MCF 10A (cell line): ENCODE measurements at regions not wholly inside any gene's neighbourhood (a gene's known extent, or its start where the extent isn't known, plus 50 kb on each side); places are given as distances from the start of the nearest gene placed in this dataset.

Source experiments
- BruUV-seq: library from RNA; stranded (reverse); fragments of 400-500 nt; replicated peaks from 2 replicates; lab custom pipeline; 2021; lab: Mats Ljungman, UMichigan
- CTCF ChIA-PET: fragments of 300-600 bp; sonication (Branson Sonifier 250); formaldehyde crosslinking; extraction: SDS; loops from one replicate; lab custom pipeline; 2021; ENCODE audit warnings: antibody characterized with exemption, inconsistent platforms; lab: Yijun Ruan, JAX
- POLR2A ChIA-PET: fragments of 300-600, 350-650 bp; sonication (Branson Sonifier 250); formaldehyde crosslinking; extraction: SDS; loops from one replicate; lab custom pipeline; 2020; ENCODE audit warnings: antibody characterized with exemption, inconsistent platforms; lab: Yijun Ruan, JAX
- DNase-seq: peaks from one replicate; pipeline ENCODE4 v3.0.0-alpha.2; 2018; ENCODE audit not compliant: unreplicated experiment
- H3K27ac Mint-ChIP-seq: one replicate; pipeline ENCODE4 v1.8.0; 2022; ENCODE audit warnings: mild to moderate bottlenecking, low read depth, mixed read lengths; ENCODE audit not compliant: unreplicated experiment
- H3K27me3 Mint-ChIP-seq: one replicate; pipeline ENCODE4 v1.8.0; 2022; ENCODE audit warnings: mixed read lengths; ENCODE audit not compliant: insufficient read depth, unreplicated experiment
- H3K36me3 Mint-ChIP-seq: one replicate; pipeline ENCODE4 v1.8.0; 2022; ENCODE audit warnings: mild to moderate bottlenecking, moderate library complexity, mixed read lengths; ENCODE audit not compliant: insufficient read depth, unreplicated experiment
- H3K4me1 Mint-ChIP-seq: one replicate; pipeline ENCODE4 v1.8.0; 2022; ENCODE audit warnings: mixed read lengths; ENCODE audit not compliant: insufficient read depth, unreplicated experiment
- H3K4me3 Mint-ChIP-seq: one replicate; pipeline ENCODE4 v1.8.0; 2022; ENCODE audit warnings: mild to moderate bottlenecking, moderate library complexity, mixed read lengths; ENCODE audit not compliant: unreplicated experiment
- H3K9me3 Mint-ChIP-seq: one replicate; pipeline ENCODE4 v1.8.0; 2022; ENCODE audit warnings: mixed read lengths; ENCODE audit not compliant: unreplicated experiment
- intact Hi-C: fragments of 100-400 bp; cut with micrococcal nuclease; formaldehyde crosslinking; loops from 2 replicates; pipeline ENCODE4 v1.14.1; 2022
- TF ChIP-seq, protein P1 (sequence below): fragments of 200-600 bp; IDR thresholded peaks from one replicate; pipeline ENCODE4 v1.8.0; 2022; ENCODE audit warnings: antibody characterized with exemption, mild to moderate bottlenecking; ENCODE audit not compliant: unreplicated experiment

- peak; percentile 71 for DNase-seq
These were observed 171.5 kb upstream of the ADCY1 start for GRCh38 chr7:45402480-45403218.

GRCh38 chr7:45404622-45405021 is 169.5 kb upstream of the ADCY1 start:
- no peak overlapping the region for H3K27ac Mint-ChIP-seq
- BruUV-seq, result no TSS peak
- DNase-seq, result peak; percentile 12
- peaks cover 15% of the 10 kb centered on the region for H3K27me3 Mint-ChIP-seq
- intact Hi-C loops, result no loop called here
- H3K4me3 Mint-ChIP-seq, result no peak overlapping the region
- ChIA-PET POLR2A (no interaction called here), CTCF (no interaction called here)
- H3K9me3 Mint-ChIP-seq, result peaks cover 9% of the 10 kb centered on the region
- no peaks in the 10 kb centered on the region for H3K36me3 Mint-ChIP-seq
- TF ChIP-seq, protein P1, sequence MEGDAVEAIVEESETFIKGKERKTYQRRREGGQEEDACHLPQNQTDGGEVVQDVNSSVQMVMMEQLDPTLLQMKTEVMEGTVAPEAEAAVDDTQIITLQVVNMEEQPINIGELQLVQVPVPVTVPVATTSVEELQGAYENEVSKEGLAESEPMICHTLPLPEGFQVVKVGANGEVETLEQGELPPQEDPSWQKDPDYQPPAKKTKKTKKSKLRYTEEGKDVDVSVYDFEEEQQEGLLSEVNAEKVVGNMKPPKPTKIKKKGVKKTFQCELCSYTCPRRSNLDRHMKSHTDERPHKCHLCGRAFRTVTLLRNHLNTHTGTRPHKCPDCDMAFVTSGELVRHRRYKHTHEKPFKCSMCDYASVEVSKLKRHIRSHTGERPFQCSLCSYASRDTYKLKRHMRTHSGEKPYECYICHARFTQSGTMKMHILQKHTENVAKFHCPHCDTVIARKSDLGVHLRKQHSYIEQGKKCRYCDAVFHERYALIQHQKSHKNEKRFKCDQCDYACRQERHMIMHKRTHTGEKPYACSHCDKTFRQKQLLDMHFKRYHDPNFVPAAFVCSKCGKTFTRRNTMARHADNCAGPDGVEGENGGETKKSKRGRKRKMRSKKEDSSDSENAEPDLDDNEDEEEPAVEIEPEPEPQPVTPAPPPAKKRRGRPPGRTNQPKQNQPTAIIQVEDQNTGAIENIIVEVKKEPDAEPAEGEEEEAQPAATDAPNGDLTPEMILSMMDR, result no peak
- peaks cover 18% of the 10 kb centered on the region for H3K4me1 Mint-ChIP-seq

More at GRCh38 chr7:45402480-45403218, 171.5 kb upstream of the ADCY1 start:
- no TSS peak for BruUV-seq
- H3K36me3 Mint-ChIP-seq, result no peaks in the 10 kb centered on the region
- POLR2A ChIA-PET, result interaction anchor here (0.8 kb wide), 1 partner anchor 15 kb away, joined by 4 read pairs; no protein-coding TSS in a partner anchor
- H3K9me3 Mint-ChIP-seq, result peaks cover 9% of the 10 kb centered on the region
- TF ChIP-seq, protein P1, result no peak
- peak overlapping the region; percentile 35 for H3K27ac Mint-ChIP-seq
- H3K4me3 Mint-ChIP-seq, result no peak overlapping the region
- CTCF ChIA-PET, result interaction anchor here (0.7 kb wide), 2 partner anchors 50 to 115 kb away, joined by 3 read pairs; no protein-coding TSS in a partner anchor
- intact Hi-C loops, result no loop called here
- peaks cover 18% of the 10 kb centered on the region for H3K4me1 Mint-ChIP-seq
- H3K27me3 Mint-ChIP-seq, result peaks cover 3% of the 10 kb centered on the region

DNA sequence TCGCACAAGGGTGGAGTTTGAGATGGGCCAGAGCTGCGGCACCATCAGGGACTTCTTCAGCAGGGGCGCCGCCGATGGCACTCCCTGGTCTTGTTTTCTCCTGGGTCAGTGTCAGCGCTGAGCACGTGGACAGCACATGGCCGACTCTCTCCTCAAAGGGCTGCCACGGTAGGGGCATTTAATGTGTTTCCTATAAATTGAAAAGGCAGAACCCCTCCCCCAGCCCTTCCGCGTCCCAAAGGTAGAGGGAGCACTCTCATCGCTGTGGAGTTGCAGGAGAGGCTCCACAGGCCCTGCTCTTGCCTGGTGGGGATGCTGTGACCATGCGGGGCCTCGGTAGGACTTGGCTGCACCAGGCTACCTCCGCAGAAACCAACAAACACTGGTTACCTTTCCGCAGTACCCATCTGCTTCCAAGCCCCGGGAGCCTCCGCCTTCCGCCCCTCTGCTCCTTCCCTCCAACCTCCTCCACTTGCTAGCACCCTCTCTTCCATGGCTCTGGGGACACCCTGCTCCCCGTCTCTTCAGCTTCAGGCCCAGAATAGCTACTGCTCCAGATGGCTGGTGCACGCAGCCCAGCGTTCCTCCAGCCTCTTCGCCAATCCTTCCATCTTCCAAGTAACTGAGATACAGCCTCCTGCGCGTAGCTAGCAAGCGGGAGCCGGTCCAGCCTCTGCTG is 166.3 kb upstream of the ADCY1 start:
- ChIA-PET POLR2A (no interaction called here), CTCF (no interaction called here)
- DNase-seq, result no peak
- peaks cover 15% of the 10 kb centered on the region for H3K27me3 Mint-ChIP-seq
- H3K36me3 Mint-ChIP-seq, result no peaks in the 10 kb centered on the region
- TF ChIP-seq, protein P1, result peak; percentile 8
- peaks cover 14% of the 10 kb centered on the region for H3K4me1 Mint-ChIP-seq
- BruUV-seq, result no TSS peak
- H3K4me3 Mint-ChIP-seq, result no peak overlapping the region
- no peak overlapping the region for H3K27ac Mint-ChIP-seq
- peaks cover 9% of the 10 kb centered on the region for H3K9me3 Mint-ChIP-seq
- intact Hi-C loops, result no loop called here

DNA sequence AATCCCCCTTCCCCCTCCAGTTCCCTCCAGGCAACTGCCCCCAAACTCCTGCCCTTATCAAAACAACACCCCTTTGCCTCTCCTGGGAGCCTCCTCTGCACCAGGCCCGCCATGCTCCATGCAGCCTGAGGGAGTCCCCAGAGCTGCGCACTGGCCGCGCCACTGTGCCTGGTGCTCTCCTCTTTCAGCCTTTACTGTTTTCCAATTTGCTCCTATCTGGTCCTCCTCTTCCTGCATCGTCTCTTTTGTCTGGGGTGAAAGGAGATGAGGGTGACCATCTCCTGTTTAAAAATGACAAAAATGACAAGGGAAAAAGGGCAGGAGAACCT is 165.8 kb upstream of the ADCY1 start:
- TF ChIP-seq, protein P1, result no peak
- CTCF ChIA-PET, result no interaction called here
- Mint-ChIP-seq H3K4me1 (peaks cover 10% of the 10 kb centered on the region), H3K36me3 (no peaks in the 10 kb centered on the region), H3K27ac (no peak overlapping the region), H3K9me3 (peaks cover 7% of the 10 kb centered on the region), H3K4me3 (no peak overlapping the region), H3K27me3 (peaks cover 15% of the 10 kb centered on the region)
- BruUV-seq, result no TSS peak
- POLR2A ChIA-PET, result no interaction called here
- intact Hi-C loops, result no loop called here
- no peak for DNase-seq
